Activated CD4-positive, alpha-beta T cell treated with anti-CD3 and anti-CD28 coated beads, Interleukin-2, amount 10 ng/mL, durations not matched to agents 7 days and 5 days (primary cell): ENCODE measurements at regions not wholly inside any gene's neighbourhood (a gene's known extent, or its start where the extent isn't known, plus 50 kb on each side); places are given as distances from the start of the nearest gene placed in this dataset.

ENCODE experiments used
- CTCF ChIA-PET: fragments of 350-600 bp; sonication (Branson Sonifier 250); formaldehyde crosslinking; loops from one replicate; lab custom pipeline; 2021; ENCODE audit warnings: antibody characterized with exemption; lab: Charles Lee
- POLR2A ChIA-PET: fragments of 350-600 bp; sonication (Branson Sonifier 250); formaldehyde crosslinking; loops from one replicate; lab custom pipeline; 2021; ENCODE audit warnings: antibody characterized with exemption; lab: Charles Lee
- DNase-seq: peaks from one replicate; pipeline ENCODE4 v3.0.0-alpha.2; 2020
- H3K27ac Mint-ChIP-seq: one replicate; pipeline ENCODE4 v1.8.0; 2021; ENCODE audit warnings: mild to moderate bottlenecking, moderate library complexity, mixed read lengths
- H3K27me3 Mint-ChIP-seq: one replicate; pipeline ENCODE4 v1.8.0; 2021; ENCODE audit warnings: mixed read lengths
- H3K36me3 Mint-ChIP-seq: one replicate; pipeline ENCODE4 v1.8.0; 2021; ENCODE audit warnings: low read depth, mixed read lengths
- H3K4me1 Mint-ChIP-seq: one replicate; pipeline ENCODE4 v1.8.0; 2021; ENCODE audit warnings: mixed read lengths
- H3K4me3 Mint-ChIP-seq: one replicate; pipeline ENCODE4 v1.8.0; 2021; ENCODE audit warnings: mild to moderate bottlenecking, moderate library complexity, mixed read lengths
- H3K9me3 Mint-ChIP-seq: one replicate; pipeline ENCODE4 v1.8.0; 2021; ENCODE audit warnings: mixed read lengths

GRCh38 chr10:129404091-129404490 lies 63.0 kb upstream of the MGMT start:
- Mint-ChIP-seq H3K27ac (no peak overlapping the region), H3K4me1 (no peaks in the 10 kb centered on the region), H3K36me3 (no peaks in the 10 kb centered on the region), H3K4me3 (no peak overlapping the region), H3K9me3 (no peaks in the 10 kb centered on the region), H3K27me3 (peaks cover 1% of the 10 kb centered on the region)
- CTCF ChIA-PET: no interaction called here
- no peak for DNase-seq
- POLR2A ChIA-PET: no interaction called here

- H3K4me1 Mint-ChIP-seq: no peaks in the 10 kb centered on the region
- peaks cover 1% of the 10 kb centered on the region for H3K27me3 Mint-ChIP-seq
- no peak for DNase-seq
- no peak overlapping the region for H3K4me3 Mint-ChIP-seq
- no peaks in the 10 kb centered on the region for H3K36me3 Mint-ChIP-seq
- CTCF ChIA-PET: no interaction called here
- H3K9me3 Mint-ChIP-seq: no peaks in the 10 kb centered on the region
- no peak overlapping the region for H3K27ac Mint-ChIP-seq
- POLR2A ChIA-PET: no interaction called here
These were observed 61.7 kb upstream of the MGMT start for GRCh38 chr10:129405389-129405788.

GRCh38 chr10:129410688-129411392 lies 56.2 kb upstream of the MGMT start:
- Mint-ChIP-seq H3K27ac (no peak overlapping the region), H3K4me1 (no peaks in the 10 kb centered on the region), H3K9me3 (no peaks in the 10 kb centered on the region), H3K4me3 (no peak overlapping the region), H3K27me3 (peaks cover 1% of the 10 kb centered on the region), H3K36me3 (no peaks in the 10 kb centered on the region)
- ChIA-PET CTCF (no interaction called here), POLR2A (no interaction called here)
- DNase-seq: no peak

- H3K4me1 Mint-ChIP-seq: no peaks in the 10 kb centered on the region
These were observed 55.7 kb upstream of the MGMT start for GRCh38 chr10:129411393-129411705.

GRCh38 chr10:129411772-129412171 lies 55.3 kb upstream of the MGMT start:
- no peaks in the 10 kb centered on the region for H3K36me3 Mint-ChIP-seq
- H3K27me3 Mint-ChIP-seq: peaks cover 1% of the 10 kb centered on the region
- H3K27ac Mint-ChIP-seq: no peak overlapping the region
- ChIA-PET POLR2A (no interaction called here), CTCF (no interaction called here)
- H3K4me3 Mint-ChIP-seq: no peak overlapping the region
- H3K4me1 Mint-ChIP-seq: no peaks in the 10 kb centered on the region
- DNase-seq: no peak
- no peaks in the 10 kb centered on the region for H3K9me3 Mint-ChIP-seq

More at GRCh38 chr10:129411393-129411705, 55.7 kb upstream of the MGMT start:
- ChIA-PET CTCF (no interaction called here), POLR2A (no interaction called here)
- Mint-ChIP-seq H3K27ac (no peak overlapping the region), H3K9me3 (no peaks in the 10 kb centered on the region), H3K4me3 (no peak overlapping the region), H3K27me3 (peaks cover 1% of the 10 kb centered on the region), H3K36me3 (no peaks in the 10 kb centered on the region)
- DNase-seq: no peak

- Mint-ChIP-seq H3K4me1 (no peaks in the 10 kb centered on the region), H3K27me3 (peaks cover 1% of the 10 kb centered on the region), H3K4me3 (no peak overlapping the region), H3K36me3 (no peaks in the 10 kb centered on the region), H3K9me3 (no peaks in the 10 kb centered on the region), H3K27ac (no peak overlapping the region)
- no peak for DNase-seq
- CTCF ChIA-PET: no interaction called here
- POLR2A ChIA-PET: no interaction called here
These were observed 54.0 kb upstream of the MGMT start for GRCh38 chr10:129413024-129413423.

GRCh38 chr10:129415215-129416140 lies 51.6 kb upstream of the MGMT start:
- no peaks in the 10 kb centered on the region for H3K27me3 Mint-ChIP-seq
- no peak for DNase-seq
- ChIA-PET POLR2A (no interaction called here), CTCF (no interaction called here)
- no peak overlapping the region for H3K27ac Mint-ChIP-seq
- H3K9me3 Mint-ChIP-seq: no peaks in the 10 kb centered on the region
- no peaks in the 10 kb centered on the region for H3K4me1 Mint-ChIP-seq
- H3K36me3 Mint-ChIP-seq: no peaks in the 10 kb centered on the region
- H3K4me3 Mint-ChIP-seq: no peak overlapping the region

GRCh38 chr10:129416155-129416554 lies 50.9 kb upstream of the MGMT start:
- no peak overlapping the region for H3K27ac Mint-ChIP-seq
- no peaks in the 10 kb centered on the region for H3K4me1 Mint-ChIP-seq
- H3K36me3 Mint-ChIP-seq: no peaks in the 10 kb centered on the region
- no peaks in the 10 kb centered on the region for H3K9me3 Mint-ChIP-seq
- no peaks in the 10 kb centered on the region for H3K27me3 Mint-ChIP-seq
- no peak overlapping the region for H3K4me3 Mint-ChIP-seq
- no peak for DNase-seq
- ChIA-PET CTCF (no interaction called here), POLR2A (no interaction called here)

- Mint-ChIP-seq H3K9me3 (no peaks in the 10 kb centered on the region), H3K27ac (no peak overlapping the region), H3K4me1 (no peaks in the 10 kb centered on the region), H3K27me3 (no peaks in the 10 kb centered on the region), H3K4me3 (no peak overlapping the region), H3K36me3 (no peaks in the 10 kb centered on the region)
- ChIA-PET POLR2A (no interaction called here), CTCF (interaction anchor here (0.7 kb wide), 1 partner anchor 125 kb away, joined by 4 read pairs; no protein-coding TSS in a partner anchor)
- no peak for DNase-seq
These were observed 49.9 kb upstream of the MGMT start for GRCh38 chr10:129416956-129417765.
